ENCODE measurements at regions not wholly inside any gene's neighbourhood (a gene's known extent, or its start where the extent isn't known, plus 50 kb on each side); places are given as distances from the start of the nearest gene placed in this dataset.

- ATAC-seq (replicated peaks in 1 of 2) (no peak), DNase-seq (no peak)
- Mint-ChIP-seq H3K27ac (no peak overlapping the region), H3K27me3 (ENCODE audit: low read depth) (no peaks in the 10 kb centered on the region), H3K36me3 (ENCODE audit: insufficient read depth in 2 of 2) (no peaks in the 10 kb centered on the region), H3K9me3 (peaks cover 12 to 16% of the 10 kb centered on the region in 2 donors), H3K4me3 (no peak overlapping the region), H3K4me1 (ENCODE audit: low read depth) (no peaks in the 10 kb centered on the region)
These were observed 1103.3 kb upstream of the NRXN1 start for GRCh38 chr2:52135235-52135634.

- no peaks in the 10 kb centered on the region for H3K4me1 Mint-ChIP-seq (ENCODE audit: low read depth)
- H3K27ac Mint-ChIP-seq = no peak overlapping the region
- no peaks in the 10 kb centered on the region for H3K27me3 Mint-ChIP-seq (ENCODE audit: low read depth)
- no peak overlapping the region for H3K4me3 Mint-ChIP-seq
- no peaks in the 10 kb centered on the region for H3K36me3 Mint-ChIP-seq (ENCODE audit: insufficient read depth in 2 of 2)
- DNase-seq = no peak
- ATAC-seq (replicated peaks in 1 of 2) = no peak
- peaks cover 5 to 10% of the 10 kb centered on the region in 2 donors for H3K9me3 Mint-ChIP-seq
These were observed 1096.1 kb upstream of the NRXN1 start for GRCh38 chr2:52128081-52128480.

- H3K27me3 Mint-ChIP-seq (ENCODE audit: low read depth) = no peaks in the 10 kb centered on the region
- ATAC-seq (replicated peaks in 1 of 2) = no peak
These were observed 1095.6 kb upstream of the NRXN1 start for GRCh38 chr2:52127527-52127926.

DNA sequence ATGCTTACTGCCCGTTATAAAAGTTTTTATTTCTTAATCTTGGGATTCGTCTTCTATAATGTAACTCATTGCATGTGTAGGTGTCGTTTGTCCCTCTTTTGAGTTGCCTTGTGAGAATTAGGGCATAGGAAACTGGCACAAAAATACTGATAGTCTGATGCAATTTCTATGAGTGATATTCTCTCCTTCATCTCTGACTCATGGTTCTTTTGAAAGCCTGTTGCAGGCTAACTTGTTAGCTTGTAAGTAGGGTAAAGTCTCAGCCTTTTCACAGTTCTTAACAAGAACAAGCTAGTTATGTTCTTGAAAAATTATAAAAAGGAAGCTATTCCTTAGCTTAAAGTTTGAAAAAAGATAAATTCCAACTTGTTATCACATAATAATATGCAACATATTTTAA lies 1085.4 kb upstream of the NRXN1 start:
- no peak overlapping the region for H3K27ac Mint-ChIP-seq
- H3K4me1 Mint-ChIP-seq (ENCODE audit: low read depth) = no peaks in the 10 kb centered on the region
- DNase-seq (no peak), ATAC-seq (replicated peaks in 1 of 2) (no peak)
- peaks cover 4 to 6% of the 10 kb centered on the region in 2 donors for H3K9me3 Mint-ChIP-seq
- no peaks in the 10 kb centered on the region for H3K27me3 Mint-ChIP-seq (ENCODE audit: low read depth)
- no peaks in the 10 kb centered on the region for H3K36me3 Mint-ChIP-seq (ENCODE audit: insufficient read depth in 2 of 2)
- no peak overlapping the region for H3K4me3 Mint-ChIP-seq

More at GRCh38 chr2:52127527-52127926, 1095.6 kb upstream of the NRXN1 start:
- peaks cover 4 to 8% of the 10 kb centered on the region in 2 donors for H3K9me3 Mint-ChIP-seq
- no peaks in the 10 kb centered on the region for H3K4me1 Mint-ChIP-seq (ENCODE audit: low read depth)
- no peak for DNase-seq
- no peak overlapping the region for H3K27ac Mint-ChIP-seq
- H3K36me3 Mint-ChIP-seq (ENCODE audit: insufficient read depth in 2 of 2) = no peaks in the 10 kb centered on the region
- H3K4me3 Mint-ChIP-seq = no peak overlapping the region

DNA sequence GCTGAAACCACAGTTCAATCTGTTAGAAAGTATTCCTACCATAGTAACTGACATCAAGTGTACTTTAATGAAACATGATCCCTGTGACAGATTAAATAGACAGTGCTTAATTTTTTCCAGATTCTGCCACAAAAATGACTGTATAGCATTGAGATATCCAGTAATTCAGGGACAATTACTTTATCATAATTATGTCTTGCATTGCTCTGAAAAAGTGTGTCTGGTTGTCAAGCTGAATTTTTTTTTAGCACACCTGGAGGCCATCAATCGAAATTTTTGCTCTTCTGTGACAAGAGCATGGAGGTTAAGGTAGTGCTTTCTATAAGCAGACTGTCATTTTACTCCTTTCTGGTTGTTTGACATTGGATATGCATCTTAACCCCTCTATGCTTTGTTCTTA lies 1083.8 kb upstream of the NRXN1 start:
- H3K36me3 Mint-ChIP-seq (ENCODE audit: insufficient read depth in 2 of 2) = no peaks in the 10 kb centered on the region
- H3K27ac Mint-ChIP-seq = no peak overlapping the region
- peaks cover 6 to 7% of the 10 kb centered on the region in 2 donors for H3K9me3 Mint-ChIP-seq
- no peak for ATAC-seq (replicated peaks in 1 of 2)
- no peak overlapping the region for H3K4me3 Mint-ChIP-seq
- DNase-seq = no peak
- no peaks in the 10 kb centered on the region for H3K27me3 Mint-ChIP-seq (ENCODE audit: low read depth)
- H3K4me1 Mint-ChIP-seq (ENCODE audit: low read depth) = no peaks in the 10 kb centered on the region

GRCh38 chr2:52113338-52113737 lies 1081.4 kb upstream of the NRXN1 start:
- no peak overlapping the region for H3K4me3 Mint-ChIP-seq
- no peaks in the 10 kb centered on the region for H3K27me3 Mint-ChIP-seq (ENCODE audit: low read depth)
- H3K27ac Mint-ChIP-seq = no peak overlapping the region
- H3K36me3 Mint-ChIP-seq (ENCODE audit: insufficient read depth in 2 of 2) = no peaks in the 10 kb centered on the region
- no peaks in the 10 kb centered on the region for H3K4me1 Mint-ChIP-seq (ENCODE audit: low read depth)
- ATAC-seq (replicated peaks in 1 of 2) (no peak), DNase-seq (no peak)
- H3K9me3 Mint-ChIP-seq = peaks cover 4 to 7% of the 10 kb centered on the region in 2 donors

- Mint-ChIP-seq H3K36me3 (ENCODE audit: insufficient read depth in 2 of 2) (no peaks in the 10 kb centered on the region), H3K4me3 (no peak overlapping the region), H3K27ac (no peak overlapping the region), H3K27me3 (ENCODE audit: low read depth) (no peaks in the 10 kb centered on the region), H3K4me1 (ENCODE audit: low read depth) (no peaks in the 10 kb centered on the region), H3K9me3 (peaks cover 4 to 11% of the 10 kb centered on the region in 2 donors)
- ATAC-seq (replicated peaks in 1 of 2) (no peak), DNase-seq (no peak)
These were observed 1080.2 kb upstream of the NRXN1 start for GRCh38 chr2:52112141-52112540.

DNA sequence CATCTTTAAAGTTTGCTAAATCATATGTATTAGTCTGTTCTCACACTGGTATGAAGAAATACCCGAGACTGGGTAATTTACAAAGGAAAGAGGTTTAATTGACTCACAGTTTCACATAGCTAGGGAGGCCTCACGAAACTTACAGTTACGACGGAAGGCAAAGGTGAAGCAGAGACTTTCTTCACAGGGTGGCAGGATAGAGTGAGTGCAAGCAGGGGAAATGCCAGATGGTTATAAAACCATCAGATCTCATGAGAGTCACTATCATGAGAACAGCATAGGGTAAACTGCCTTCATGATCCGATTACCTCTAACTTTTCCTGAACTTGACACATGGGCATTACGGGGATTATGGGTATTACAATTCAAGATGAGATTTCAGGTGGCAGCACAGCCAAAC lies 1075.2 kb upstream of the NRXN1 start:
- Mint-ChIP-seq H3K9me3 (peaks cover 9 to 15% of the 10 kb centered on the region in 2 donors), H3K27me3 (ENCODE audit: low read depth) (no peaks in the 10 kb centered on the region), H3K27ac (no peak overlapping the region), H3K4me1 (ENCODE audit: low read depth) (no peaks in the 10 kb centered on the region), H3K4me3 (no peak overlapping the region), H3K36me3 (ENCODE audit: insufficient read depth in 2 of 2) (peaks cover 0 to 1% of the 10 kb centered on the region in 2 donors)
- no peak for ATAC-seq (replicated peaks in 1 of 2)
- no peak for DNase-seq

DNA sequence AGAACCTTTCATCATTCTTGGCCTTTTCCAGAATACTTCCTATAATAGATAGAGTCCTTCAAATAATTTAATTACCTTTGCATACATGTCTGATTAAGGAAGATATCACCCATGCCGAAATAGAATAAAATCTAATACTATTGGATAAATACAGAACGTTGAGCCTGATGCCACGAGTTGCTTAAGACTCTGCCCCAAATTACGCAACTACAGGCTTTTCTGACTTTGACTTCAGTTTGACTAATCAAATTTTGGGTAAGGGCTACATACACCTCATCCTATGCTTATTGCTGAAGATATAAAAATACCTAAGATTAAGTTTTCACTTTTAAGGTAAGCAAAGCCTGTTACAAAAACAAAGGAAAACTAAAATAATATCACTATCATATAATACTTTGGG lies 1065.1 kb upstream of the NRXN1 start:
- no peak overlapping the region for H3K27ac Mint-ChIP-seq
- no peaks in the 10 kb centered on the region for H3K27me3 Mint-ChIP-seq (ENCODE audit: low read depth)
- no peaks in the 10 kb centered on the region for H3K36me3 Mint-ChIP-seq (ENCODE audit: insufficient read depth in 2 of 2)
- H3K4me3 Mint-ChIP-seq = no peak overlapping the region
- ATAC-seq (replicated peaks in 1 of 2) = no peak
- H3K4me1 Mint-ChIP-seq (ENCODE audit: low read depth) = no peaks in the 10 kb centered on the region
- no peak for DNase-seq
- H3K9me3 Mint-ChIP-seq = peaks cover 7 to 14% of the 10 kb centered on the region in 2 donors

GRCh38 chr2:52084759-52085158 lies 1052.8 kb upstream of the NRXN1 start:
- Mint-ChIP-seq H3K4me3 (no peak overlapping the region), H3K9me3 (peaks cover 0 to 5% of the 10 kb centered on the region in 2 donors), H3K27ac (no peak overlapping the region), H3K36me3 (ENCODE audit: insufficient read depth in 2 of 2) (no peaks in the 10 kb centered on the region), H3K4me1 (ENCODE audit: low read depth) (no peaks in the 10 kb centered on the region), H3K27me3 (ENCODE audit: low read depth) (no peaks in the 10 kb centered on the region)
- ATAC-seq (replicated peaks in 1 of 2) (no peak), DNase-seq (no peak)

GRCh38 chr2:52083214-52083613 lies 1051.3 kb upstream of the NRXN1 start:
- Mint-ChIP-seq H3K4me3 (no peak overlapping the region), H3K36me3 (ENCODE audit: insufficient read depth in 2 of 2) (no peaks in the 10 kb centered on the region), H3K4me1 (ENCODE audit: low read depth) (no peaks in the 10 kb centered on the region)

GRCh38 chr2:52082646-52083045 lies 1050.7 kb upstream of the NRXN1 start:
- ATAC-seq (replicated peaks in 1 of 2) (no peak), DNase-seq (no peak)
- Mint-ChIP-seq H3K4me3 (no peak overlapping the region), H3K36me3 (ENCODE audit: insufficient read depth in 2 of 2) (no peaks in the 10 kb centered on the region), H3K27ac (no peak overlapping the region), H3K4me1 (ENCODE audit: low read depth) (no peaks in the 10 kb centered on the region), H3K9me3 (peaks cover 0 to 5% of the 10 kb centered on the region in 2 donors), H3K27me3 (ENCODE audit: low read depth) (no peaks in the 10 kb centered on the region)

More at GRCh38 chr2:52083214-52083613, 1051.3 kb upstream of the NRXN1 start:
- H3K9me3 Mint-ChIP-seq = peaks cover 0 to 5% of the 10 kb centered on the region in 2 donors
- no peak overlapping the region for H3K27ac Mint-ChIP-seq
- H3K27me3 Mint-ChIP-seq (ENCODE audit: low read depth) = no peaks in the 10 kb centered on the region
- ATAC-seq (replicated peaks in 1 of 2) (no peak), DNase-seq (no peak)

GRCh38 chr2:52079602-52080001 lies 1047.7 kb upstream of the NRXN1 start:
- H3K27ac Mint-ChIP-seq = no peak overlapping the region

GRCh38 chr2:52077159-52077558 lies 1045.2 kb upstream of the NRXN1 start:
- no peak for ATAC-seq (replicated peaks in 1 of 2)
- no peaks in the 10 kb centered on the region for H3K4me1 Mint-ChIP-seq (ENCODE audit: low read depth)
- no peak overlapping the region for H3K4me3 Mint-ChIP-seq
- no peaks in the 10 kb centered on the region for H3K36me3 Mint-ChIP-seq (ENCODE audit: insufficient read depth in 2 of 2)
- no peak for DNase-seq
- H3K9me3 Mint-ChIP-seq = peaks cover 0 to 8% of the 10 kb centered on the region in 2 donors
- H3K27me3 Mint-ChIP-seq (ENCODE audit: low read depth) = no peaks in the 10 kb centered on the region
- no peak overlapping the region for H3K27ac Mint-ChIP-seq

More at GRCh38 chr2:52079602-52080001, 1047.7 kb upstream of the NRXN1 start:
- no peaks in the 10 kb centered on the region for H3K36me3 Mint-ChIP-seq (ENCODE audit: insufficient read depth in 2 of 2)
- DNase-seq (no peak), ATAC-seq (replicated peaks in 1 of 2) (no peak)
- peaks cover 0 to 8% of the 10 kb centered on the region in 2 donors for H3K9me3 Mint-ChIP-seq
- no peaks in the 10 kb centered on the region for H3K27me3 Mint-ChIP-seq (ENCODE audit: low read depth)
- H3K4me1 Mint-ChIP-seq (ENCODE audit: low read depth) = no peaks in the 10 kb centered on the region
- H3K4me3 Mint-ChIP-seq = no peak overlapping the region

Data from activated T-cell treated with anti-CD3 and anti-CD28 coated beads, Interleukin-2, amount 50 U/mL, for 72 hours (primary cell).